GM10248 (cell line): ENCODE measurements at regions not wholly inside any gene's neighbourhood (a gene's known extent, or its start where the extent isn't known, plus 50 kb on each side); places are given as distances from the start of the nearest gene placed in this dataset.
"Not testable (repeated sequence)": the region's sequence is repeated elsewhere in the genome, so short reads cannot be mapped to it uniquely, and the experiment has no call there.

ENCODE experiments used
- CTCF ChIA-PET: fragments of 300-600 bp; sonication (Branson Sonifier 250); formaldehyde crosslinking; extraction: SDS; loops from one replicate; lab custom pipeline; 2021; ENCODE audit warnings: antibody characterized with exemption; lab: Yijun Ruan, JAX
- POLR2A ChIA-PET: fragments of 350-650 bp; sonication (Branson Sonifier 250); formaldehyde crosslinking; extraction: SDS; loops from one replicate; lab custom pipeline; 2020; ENCODE audit warnings: antibody characterized with exemption; lab: Yijun Ruan, JAX
- DNase-seq: peaks from one replicate; pipeline ENCODE4 v3.0.0; 2012; ENCODE audit errors: extremely low spot score
- TF ChIP-seq, protein P1 (sequence below): IDR thresholded peaks from 2 replicates; pipeline ENCODE4 v1.5.1; 2012; ENCODE audit warnings: mild to moderate bottlenecking, low read depth; ENCODE audit errors: extremely low read depth, missing control alignments, control extremely low read depth

DNA sequence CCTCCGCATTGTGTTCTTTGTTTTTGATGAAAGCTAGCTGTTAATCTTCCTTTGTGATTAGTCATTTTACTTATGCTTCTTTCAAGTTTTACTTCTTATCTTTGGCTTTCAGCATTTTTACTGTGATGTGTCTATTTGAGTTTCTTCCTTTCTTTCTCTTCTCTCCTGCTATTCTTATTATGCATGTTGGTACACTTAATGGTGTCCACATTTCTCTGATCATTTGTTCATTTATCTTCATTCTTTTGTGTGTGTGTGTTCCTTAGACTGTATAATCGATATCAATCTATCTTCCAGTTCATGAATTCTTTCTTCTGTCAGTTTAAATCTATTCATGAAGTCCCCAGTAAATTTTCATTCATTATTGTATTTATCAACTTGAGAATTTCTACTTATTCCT lies 1650.3 kb downstream of the BRINP3 start:
- CTCF ChIA-PET: no interaction called here

DNA sequence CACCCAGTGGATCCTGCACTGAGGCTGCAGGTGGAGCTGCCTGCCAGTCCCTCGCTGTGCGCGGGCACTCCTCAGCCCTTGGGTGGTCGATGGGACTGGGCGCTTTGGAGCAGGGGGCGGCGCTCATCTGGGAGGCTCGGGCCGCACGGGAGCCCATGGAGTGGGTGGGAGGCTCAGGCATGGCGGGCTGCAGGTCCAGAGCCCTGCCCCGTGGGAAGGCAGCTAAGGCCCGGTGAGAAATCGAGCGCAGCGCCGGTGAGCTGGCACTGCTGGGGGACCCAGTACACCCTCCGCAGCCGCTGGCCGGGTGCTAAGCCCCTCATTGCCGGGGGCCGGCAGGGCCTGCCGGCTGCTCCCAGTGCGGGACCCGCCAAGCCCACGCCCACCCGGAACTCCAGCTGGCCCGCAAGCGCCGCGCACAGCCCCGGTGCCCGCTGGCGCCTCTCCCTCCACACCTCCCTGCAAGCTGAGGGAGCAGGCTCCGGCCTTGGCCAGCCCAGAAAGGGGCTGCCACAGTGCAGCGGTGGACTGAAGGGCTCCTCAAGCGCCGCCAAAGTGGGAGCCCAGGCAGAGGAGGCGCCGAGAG lies 1636.5 kb downstream of the BRINP3 start:
- DNase-seq, POLR2A ChIA-PET, CTCF ChIA-PET: not testable (repeated sequence)

More for the DNA sequence above, 1650.3 kb downstream of the BRINP3 start:
- POLR2A ChIA-PET: no interaction called here
- no peak for DNase-seq
- TF ChIP-seq, protein P1, sequence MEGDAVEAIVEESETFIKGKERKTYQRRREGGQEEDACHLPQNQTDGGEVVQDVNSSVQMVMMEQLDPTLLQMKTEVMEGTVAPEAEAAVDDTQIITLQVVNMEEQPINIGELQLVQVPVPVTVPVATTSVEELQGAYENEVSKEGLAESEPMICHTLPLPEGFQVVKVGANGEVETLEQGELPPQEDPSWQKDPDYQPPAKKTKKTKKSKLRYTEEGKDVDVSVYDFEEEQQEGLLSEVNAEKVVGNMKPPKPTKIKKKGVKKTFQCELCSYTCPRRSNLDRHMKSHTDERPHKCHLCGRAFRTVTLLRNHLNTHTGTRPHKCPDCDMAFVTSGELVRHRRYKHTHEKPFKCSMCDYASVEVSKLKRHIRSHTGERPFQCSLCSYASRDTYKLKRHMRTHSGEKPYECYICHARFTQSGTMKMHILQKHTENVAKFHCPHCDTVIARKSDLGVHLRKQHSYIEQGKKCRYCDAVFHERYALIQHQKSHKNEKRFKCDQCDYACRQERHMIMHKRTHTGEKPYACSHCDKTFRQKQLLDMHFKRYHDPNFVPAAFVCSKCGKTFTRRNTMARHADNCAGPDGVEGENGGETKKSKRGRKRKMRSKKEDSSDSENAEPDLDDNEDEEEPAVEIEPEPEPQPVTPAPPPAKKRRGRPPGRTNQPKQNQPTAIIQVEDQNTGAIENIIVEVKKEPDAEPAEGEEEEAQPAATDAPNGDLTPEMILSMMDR: no peak

DNA sequence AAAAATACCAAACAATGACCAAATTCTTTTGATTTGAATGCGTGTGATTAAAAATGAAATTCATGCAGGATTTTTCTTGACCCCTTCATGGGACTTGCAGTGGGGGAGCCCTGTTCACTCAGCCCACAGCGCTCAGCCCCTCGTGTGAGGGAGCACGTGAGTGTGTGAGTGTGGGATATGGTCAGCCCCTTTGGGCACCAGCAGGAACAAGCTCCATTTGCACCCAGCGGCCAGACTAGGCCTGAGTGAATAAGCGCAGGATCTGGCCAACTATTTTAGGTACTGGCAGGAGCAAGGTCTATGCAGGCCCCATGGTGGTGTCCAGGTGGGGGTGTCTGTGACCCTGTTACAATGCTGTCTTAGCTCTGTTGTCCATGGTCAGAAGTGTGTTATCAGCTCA lies 1631.2 kb downstream of the BRINP3 start:
- ChIA-PET POLR2A (no interaction called here), CTCF (no interaction called here)
- TF ChIP-seq, protein P1: no peak
- DNase-seq: no peak

DNA sequence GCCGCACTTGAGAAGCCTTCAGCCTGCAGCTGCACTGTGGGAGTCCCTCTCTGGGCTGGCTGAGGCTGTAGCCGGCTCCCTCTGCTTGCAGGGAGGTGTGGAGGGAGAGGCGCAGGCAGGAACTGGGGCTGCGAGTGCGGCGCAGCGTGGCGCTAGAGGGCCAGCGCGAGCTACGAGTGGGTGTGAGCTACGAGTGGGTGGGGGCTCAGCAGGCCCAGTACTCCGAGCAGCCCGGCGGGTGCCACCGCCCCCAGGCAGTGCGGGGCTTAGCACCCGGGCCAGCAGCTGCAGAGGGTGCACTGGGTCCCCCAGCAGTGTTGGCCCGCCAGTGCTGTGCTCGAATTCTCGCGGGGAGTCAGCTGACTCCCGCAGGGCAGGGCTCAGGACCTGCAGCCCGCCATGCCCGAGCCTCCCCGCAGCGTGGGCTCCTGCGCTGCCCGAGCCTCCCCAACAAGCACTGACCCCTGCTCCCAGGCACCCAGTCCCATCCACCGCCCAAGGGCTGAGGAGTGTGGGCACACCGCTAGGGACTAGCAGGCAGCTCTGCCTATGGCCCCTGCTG lies 1620.1 kb downstream of the BRINP3 start:
- no peak for DNase-seq
- ChIA-PET CTCF (interaction anchor here (0.9 to 1.3 kb wide), 3 partner anchors 10 to 44 kb away, joined by 3 to 4 read pairs (median 3); no protein-coding TSS in a partner anchor), POLR2A (no interaction called here)
- TF ChIP-seq, protein P1: no peak

DNA sequence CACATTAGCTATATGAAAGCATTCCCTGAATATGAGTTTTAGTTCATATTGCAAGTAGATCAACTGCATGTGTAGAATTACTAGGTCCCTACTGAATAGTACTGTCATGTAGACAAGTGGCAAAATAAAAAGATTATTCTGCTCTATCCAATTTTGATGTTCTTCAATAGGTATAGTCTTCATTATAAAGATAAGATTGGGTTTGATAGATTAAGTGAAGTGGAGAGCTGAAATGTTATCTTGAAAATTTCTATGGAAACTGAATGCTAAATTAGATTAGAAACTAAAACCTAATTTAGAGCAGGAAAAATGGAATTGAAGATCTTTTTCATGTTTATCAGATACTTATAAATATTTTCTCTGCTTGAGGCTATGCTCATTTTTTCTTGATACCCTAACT lies 1610.0 kb downstream of the BRINP3 start:
- no peak for DNase-seq
- ChIA-PET POLR2A (no interaction called here), CTCF (interaction anchor here (1.0 kb wide), 1 partner anchor 9 kb away, joined by 3 read pairs; no protein-coding TSS in a partner anchor)
- TF ChIP-seq, protein P1: no peak

DNA sequence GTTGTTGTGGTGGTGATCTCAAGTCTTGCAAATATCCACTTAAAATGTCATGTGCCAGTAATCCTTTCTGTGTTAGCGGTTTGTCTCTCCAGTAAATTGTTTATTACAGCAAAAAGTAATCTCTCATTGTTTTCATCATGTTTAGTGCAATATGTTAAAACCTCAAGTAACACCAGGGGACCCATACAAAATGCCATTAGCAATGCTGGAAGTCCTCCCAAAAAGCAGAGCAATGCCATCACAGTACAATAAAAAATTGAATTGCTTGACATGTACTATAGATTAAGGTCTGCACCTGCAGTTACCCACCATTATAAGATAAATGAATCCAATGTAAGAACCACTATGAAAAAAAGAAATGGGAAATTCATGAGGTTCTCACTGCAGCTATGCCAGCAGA lies 1606.5 kb downstream of the BRINP3 start:
- CTCF ChIA-PET: no interaction called here
- TF ChIP-seq, protein P1: no peak
- DNase-seq: no peak
- POLR2A ChIA-PET: no interaction called here

DNA sequence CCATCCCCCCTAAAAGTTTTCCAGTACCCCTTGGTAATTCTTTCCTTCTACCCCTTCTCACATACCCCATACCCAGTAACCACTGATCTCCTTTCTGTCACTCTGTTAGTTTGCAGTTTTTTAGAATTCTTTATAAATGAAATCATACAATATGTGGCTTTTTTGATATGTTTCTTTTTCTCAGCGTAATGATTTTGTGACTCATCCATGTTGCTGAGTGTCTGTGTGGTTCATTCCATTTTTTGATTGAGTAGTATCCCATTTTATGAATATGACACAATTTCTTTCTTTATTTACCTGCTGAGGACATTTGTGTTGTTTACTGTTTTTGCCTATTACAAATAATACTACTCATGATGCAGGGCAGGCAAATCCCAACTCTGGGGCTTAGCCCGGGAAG lies 1605.3 kb downstream of the BRINP3 start:
- no peak for DNase-seq
- ChIA-PET CTCF (no interaction called here), POLR2A (no interaction called here)
- TF ChIP-seq, protein P1: no peak
